ENCODE measurements at regions not wholly inside any gene's neighbourhood (a gene's known extent, or its start where the extent isn't known, plus 50 kb on each side); places are given as distances from the start of the nearest gene placed in this dataset.

GRCh38 chr11:115963156-115963555 is 458.9 kb upstream of the CADM1 start:
- H3K36me3 Mint-ChIP-seq (ENCODE audit: low read depth, unreplicated experiment) = no peaks in the 10 kb centered on the region
- H3K4me1 Mint-ChIP-seq (ENCODE audit: unreplicated experiment) = peaks cover 6% of the 10 kb centered on the region

GRCh38 chr11:115961159-115962003 is 457.2 kb upstream of the CADM1 start:
- Mint-ChIP-seq H3K36me3 (ENCODE audit: low read depth, unreplicated experiment) (no peaks in the 10 kb centered on the region), H3K4me3 (ENCODE audit: unreplicated experiment) (no peak overlapping the region), H3K9me3 (ENCODE audit: unreplicated experiment) (no peaks in the 10 kb centered on the region), H3K4me1 (ENCODE audit: unreplicated experiment) (peaks cover 7% of the 10 kb centered on the region), H3K27ac (ENCODE audit: unreplicated experiment) (no peak overlapping the region), H3K27me3 (ENCODE audit: unreplicated experiment) (no peaks in the 10 kb centered on the region)
- no peak for DNase-seq (ENCODE audit: low spot score)
- no peak for TF ChIP-seq CTCF (IDR thresholded peaks at IDR 0.05; ENCODE audit: unreplicated experiment)

More at GRCh38 chr11:115963156-115963555, 458.9 kb upstream of the CADM1 start:
- TF ChIP-seq CTCF (IDR thresholded peaks at IDR 0.05; ENCODE audit: unreplicated experiment) = no peak
- H3K27ac Mint-ChIP-seq (ENCODE audit: unreplicated experiment) = no peak overlapping the region
- no peaks in the 10 kb centered on the region for H3K9me3 Mint-ChIP-seq (ENCODE audit: unreplicated experiment)
- no peak for DNase-seq (ENCODE audit: low spot score)
- no peak overlapping the region for H3K4me3 Mint-ChIP-seq (ENCODE audit: unreplicated experiment)
- no peaks in the 10 kb centered on the region for H3K27me3 Mint-ChIP-seq (ENCODE audit: unreplicated experiment)

GRCh38 chr11:115959081-115959486 is 454.9 kb upstream of the CADM1 start:
- H3K4me3 Mint-ChIP-seq (ENCODE audit: unreplicated experiment) = no peak overlapping the region
- no peaks in the 10 kb centered on the region for H3K36me3 Mint-ChIP-seq (ENCODE audit: low read depth, unreplicated experiment)
- TF ChIP-seq CTCF (IDR thresholded peaks at IDR 0.05; ENCODE audit: unreplicated experiment) = no peak
- H3K27ac Mint-ChIP-seq (ENCODE audit: unreplicated experiment) = no peak overlapping the region
- DNase-seq (ENCODE audit: low spot score) = no peak
- no peaks in the 10 kb centered on the region for H3K27me3 Mint-ChIP-seq (ENCODE audit: unreplicated experiment)
- peaks cover 7% of the 10 kb centered on the region for H3K4me1 Mint-ChIP-seq (ENCODE audit: unreplicated experiment)
- no peaks in the 10 kb centered on the region for H3K9me3 Mint-ChIP-seq (ENCODE audit: unreplicated experiment)

GRCh38 chr11:115958089-115959000 is 454.1 kb upstream of the CADM1 start:
- no peak for DNase-seq (ENCODE audit: low spot score)
- Mint-ChIP-seq H3K27ac (ENCODE audit: unreplicated experiment) (peak overlapping the region; percentile 46), H3K4me1 (ENCODE audit: unreplicated experiment) (peaks cover 7% of the 10 kb centered on the region), H3K9me3 (ENCODE audit: unreplicated experiment) (no peaks in the 10 kb centered on the region), H3K36me3 (ENCODE audit: low read depth, unreplicated experiment) (no peaks in the 10 kb centered on the region), H3K27me3 (ENCODE audit: unreplicated experiment) (no peaks in the 10 kb centered on the region), H3K4me3 (ENCODE audit: unreplicated experiment) (no peak overlapping the region)
- TF ChIP-seq CTCF (IDR thresholded peaks at IDR 0.05; ENCODE audit: unreplicated experiment) = no peak

Measured in endothelial cell (in vitro differentiated cells).